ENCODE measurements at regions not wholly inside any gene's neighbourhood (a gene's known extent, or its start where the extent isn't known, plus 50 kb on each side); places are given as distances from the start of the nearest gene placed in this dataset.

- H2BK120ac ChIP-seq (replicated peaks; ENCODE audit: low read depth, low read length), result no peak overlapping the region
- no peaks in the 10 kb centered on the region; a peak in 1 of 8 replicates for H3K36me3 ChIP-seq (ENCODE audit: control insufficient read depth in 2 of 4, insufficient read depth in 4 of 4, low read length in 3 of 4)
- 0 out of 2 replicates have a peak overlapping the region, but pooled peaks have one; percentile 91 for H2BK12ac ChIP-seq (ENCODE audit: low read depth, low read length)
- no peak overlapping the region for H3K4ac ChIP-seq (replicated peaks; ENCODE audit: insufficient read length, low read depth, low read length)
- FAIRE-seq (no peak), DNase-seq (ENCODE audit: low read depth in 1 of 2, low spot score in 2 of 2) (no peak)
- no peak overlapping the region for H3K27ac ChIP-seq (ENCODE audit: low read depth, low read length)
- no peak overlapping the region for H2BK20ac ChIP-seq (ENCODE audit: low read length)
- H3K27me3 ChIP-seq (replicated peaks in 1 of 4; ENCODE audit: control insufficient read depth in 3 of 4, extremely low read depth in 1 of 4, insufficient read depth in 3 of 4, low read length in 3 of 4), result no peaks in the 10 kb centered on the region
- no peak overlapping the region for H4K5ac ChIP-seq (ENCODE audit: insufficient read length, low read depth, low read length)
- ChIA-PET CTCF (ENCODE audit: partially characterized antibody) (interaction anchor here (0.8 to 2.4 kb wide), 18 partner anchors 8 to 286 kb away, joined by 3 to 9 read pairs (median 5); no protein-coding TSS in a partner anchor), POLR2A (ENCODE audit: partially characterized antibody) (no interaction called here)
- no peak overlapping the region for H4K91ac ChIP-seq (replicated peaks; ENCODE audit: insufficient read length, low read length)
- no peaks in the 10 kb centered on the region for H3K79me2 ChIP-seq (ENCODE audit: control insufficient read depth in 1 of 2, insufficient read depth in 2 of 2, low read length in 2 of 2)
- no peak overlapping the region for H3K4me2 ChIP-seq (ENCODE audit: insufficient read depth in 1 of 2, low read depth in 2 of 2, low read length in 2 of 2)
- no peak overlapping the region for H2BK15ac ChIP-seq (ENCODE audit: low read length)
- H2AK5ac ChIP-seq (ENCODE audit: low read depth, low read length), result peak overlapping the region; percentile 76; the same call in 1 of the 2 replicates
- H3K56ac ChIP-seq (replicated peaks; ENCODE audit: insufficient read length, low read depth, low read length), result no peak overlapping the region
- no peak overlapping the region for H2BK5ac ChIP-seq (ENCODE audit: low read depth, low read length)
- no peak overlapping the region for H2AFZ ChIP-seq (ENCODE audit: low read length)
- no peak overlapping the region for H3K9ac ChIP-seq (replicated peaks in 1 of 4; ENCODE audit: extremely low read depth in 1 of 4, low read depth in 3 of 4, low read length in 3 of 4)
- H4K20me1 ChIP-seq (replicated peaks in 1 of 2; ENCODE audit: control insufficient read depth in 1 of 2, insufficient read depth in 2 of 2, low read length in 2 of 2), result no peaks in the 10 kb centered on the region
- H3K23ac ChIP-seq (ENCODE audit: insufficient read length), result no peak overlapping the region
- no peak overlapping the region for H3K18ac ChIP-seq (ENCODE audit: extremely low read depth, low read length)
- no peaks in the 10 kb centered on the region for H3K23me2 ChIP-seq (ENCODE audit: low read depth, low read length)
- H3K14ac ChIP-seq (ENCODE audit: insufficient read length), result no peak overlapping the region
- no peak overlapping the region for H4K8ac ChIP-seq (ENCODE audit: extremely low read depth, insufficient read depth, low read length)
- no peaks in the 10 kb centered on the region for H3K79me1 ChIP-seq (ENCODE audit: low read depth, low read length)
- no peak overlapping the region for H3K4me3 ChIP-seq (ENCODE audit: extremely low read depth in 1 of 4, insufficient read depth in 2 of 4, low read depth in 3 of 4, low read length in 4 of 4)
- H3K9me3 ChIP-seq (ENCODE audit: insufficient read depth in 2 of 2, low read depth in 1 of 2, low read length in 1 of 2), result peaks cover 7 to 10% of the 10 kb centered on the region in 2 experiments
- WGBS, 2 experiments (ENCODE audit: extremely low coverage in 1 of 2, insufficient coverage in 1 of 2, insufficient read length in 1 of 2, insufficient replicate concordance in 2 of 2, low coverage in 1 of 2, low lambda C conversion rate in 2 of 2, missing lambda C conversion rate in 1 of 2), result 92% methylated on average over 2 of the region's 2 CpGs; no CpG with 5 or more reads in 1 of the 2 experiments
- peaks cover 0 to 4% (median 3%) of the 10 kb centered on the region in 4 experiments; a peak in 5 of 7 replicates for H3K4me1 ChIP-seq (replicated peaks in 1 of 4; ENCODE audit: control insufficient read depth in 3 of 4, insufficient read depth in 4 of 4, low read length in 3 of 4)
- no peak for TF ChIP-seq SIRT6 (IDR thresholded peaks at IDR 0.05; ENCODE audit: low read length)
- TF ChIP-seq SIN3A (conservative IDR thresholded peaks at IDR 0.05 in 1 of 2, IDR thresholded peaks at IDR 0.05 in 1 of 2; ENCODE audit: low read depth in 1 of 2, low read length in 2 of 2), result no peak
- TF ChIP-seq POU5F1 (IDR thresholded peaks at IDR 0.05; ENCODE audit: low read depth, low read length), result no peak
- TF ChIP-seq E2F6 (IDR thresholded peaks at IDR 0.05), result no peak
- TF ChIP-seq GTF2F1 (IDR thresholded peaks at IDR 0.05; ENCODE audit: borderline replicate concordance, low read depth, low read length), result no peak
- TF ChIP-seq MAX (IDR thresholded peaks at IDR 0.05), result no peak
- no peak for TF ChIP-seq GABPA (IDR thresholded peaks at IDR 0.05; ENCODE audit: borderline replicate concordance, insufficient read depth, low read length)
- no peak for TF ChIP-seq TEAD4 (IDR thresholded peaks at IDR 0.05; ENCODE audit: low read depth, low read length)
Observed at GRCh38 chr2:234669001-234669400, 172.1 kb upstream of the ARL4C start.
